Endothelial cell of umbilical vein (primary cell): ENCODE measurements at regions not wholly inside any gene's neighbourhood (a gene's known extent, or its start where the extent isn't known, plus 50 kb on each side); places are given as distances from the start of the nearest gene placed in this dataset.

ENCODE experiments used
- BruUV-seq: library from RNA; stranded (reverse); fragments of 400-500 nt; replicated peaks from 2 replicates; lab custom pipeline; 2021; lab: Mats Ljungman, UMichigan
- CTCF ChIA-PET: fragments of 300-600, 350-600 bp; sonication (Branson Sonifier 250); formaldehyde crosslinking; loops from one replicate; lab custom pipeline; 2021; ENCODE audit warnings: antibody characterized with exemption, inconsistent platforms; lab: Charles Lee
- POLR2A ChIA-PET: fragments of 300-600, 350-600 bp; sonication (Branson Sonifier 250); formaldehyde crosslinking; loops from one replicate; lab custom pipeline; 2021; ENCODE audit warnings: antibody characterized with exemption, inconsistent platforms; lab: Charles Lee
- DNase-seq: peaks from one replicate; pipeline ENCODE4 v3.0.0-alpha.2; 2011; ENCODE audit warnings: low read depth, low spot score
- FAIRE-seq: peaks from 2 replicates; lab custom pipeline; 2011; peaks lifted over from hg19 to GRCh38; lab: Jason Lieb, UNC
- H2AFZ ChIP-seq: 2 replicates; pipeline ENCODE4 v1.6.0; 2012; ENCODE audit warnings: low read depth, low read length, control low read depth, inconsistent platforms
- H3K27ac ChIP-seq: 2 replicates; pipeline ENCODE4 v1.5.1; 2011; ENCODE audit warnings: low read depth, mild to moderate bottlenecking, control low read depth, low read length, moderate library complexity; ENCODE audit not compliant: insufficient read depth
- H3K27me3 ChIP-seq, 2 experiments: 2 replicates each; pipeline versions ENCODE4 v1.6.0 to v1.6.1; 2011; ENCODE audit warnings: low read length in 2 of 2, mixed read lengths in 1 of 2; ENCODE audit not compliant: control insufficient read depth in 2 of 2, insufficient read depth in 2 of 2
- H3K36me3 ChIP-seq, 2 experiments: 2 replicates in 1 of 2; 3 replicates in 1 of 2; pipeline ENCODE4 v1.5.1; 2011; ENCODE audit warnings: low read length in 2 of 2, mild to moderate bottlenecking in 1 of 2, moderate library complexity in 1 of 2; ENCODE audit not compliant: control insufficient read depth in 2 of 2, insufficient read depth in 2 of 2; ENCODE audit errors: extremely low read depth in 1 of 2
- H3K4me1 ChIP-seq: 3 replicates; pipeline ENCODE4 v1.5.1; 2011; ENCODE audit warnings: mild to moderate bottlenecking, low read length; ENCODE audit not compliant: control insufficient read depth, insufficient read depth; ENCODE audit errors: extremely low read depth
- H3K4me2 ChIP-seq: 2 replicates; pipeline ENCODE4 v1.6.1; 2011; ENCODE audit warnings: low read length, control low read depth, mixed read lengths; ENCODE audit not compliant: insufficient read depth
- H3K4me3 ChIP-seq, 3 experiments: fragments of 200-600 bp in 1 of 3; sonication (generic), shearing (Covaris generic) in 1 of 3; replicated peaks in 1 of 3; 2 replicates each; pipeline ENCODE4 v1.5.1; 2011 to 2016; ENCODE audit warnings: control low read depth in 3 of 3, low read length in 3 of 3, mild to moderate bottlenecking in 2 of 3, inconsistent platforms in 1 of 3, low read depth in 1 of 3, moderate library complexity in 1 of 3; ENCODE audit not compliant: insufficient read depth in 1 of 3
- H3K79me2 ChIP-seq: 2 replicates; pipeline ENCODE4 v1.6.0; 2012; ENCODE audit warnings: low read length, inconsistent platforms; ENCODE audit not compliant: control insufficient read depth, insufficient read depth
- H3K9ac ChIP-seq: replicated peaks from 2 replicates; pipeline ENCODE3; 2011; ENCODE audit warnings: low read length, control low read depth; ENCODE audit not compliant: insufficient read depth; ENCODE audit errors: extremely low read depth
- H3K9me1 ChIP-seq: replicated peaks from 3 replicates; pipeline ENCODE4 v1.6.0; 2011; ENCODE audit warnings: mild to moderate bottlenecking, low read length; ENCODE audit not compliant: control insufficient read depth, insufficient read depth; ENCODE audit errors: extremely low read depth
- H3K9me3 ChIP-seq: replicated peaks from 2 replicates; pipeline ENCODE4 v1.5.1; 2012; ENCODE audit warnings: low read length, inconsistent platforms; ENCODE audit not compliant: control insufficient read depth, insufficient read depth
- H4K20me1 ChIP-seq: replicated peaks from 2 replicates; pipeline ENCODE3; 2011; ENCODE audit warnings: mild to moderate bottlenecking, low read length; ENCODE audit not compliant: control insufficient read depth, insufficient read depth; ENCODE audit errors: extremely low read depth
- CTCF ChIP-seq, 2 donors: IDR thresholded peaks; 1 replicate in 1 of 2; 2 replicates in 1 of 2; pipeline ENCODE4 v1.5.1; 2011; ENCODE audit warnings: low read length in 2 of 2, mild to moderate bottlenecking in 2 of 2, moderate library complexity in 2 of 2, control low read depth in 1 of 2, inconsistent platforms in 1 of 2, low read depth in 1 of 2; ENCODE audit not compliant: insufficient read depth in 1 of 2; ENCODE audit errors: extremely low read depth in 1 of 2
- EZH2 ChIP-seq: IDR thresholded peaks from 2 replicates; pipeline ENCODE4 v1.6.1; 2012; ENCODE audit warnings: borderline replicate concordance, low read depth, mild to moderate bottlenecking, moderate library complexity, low read length, inconsistent platforms; ENCODE audit not compliant: severe bottlenecking
- FOS ChIP-seq: IDR thresholded peaks from 2 replicates; pipeline ENCODE4 v1.6.1; 2011; ENCODE audit warnings: mild to moderate bottlenecking, low read length, moderate library complexity, borderline replicate concordance; ENCODE audit not compliant: insufficient read depth
- GATA2 ChIP-seq: IDR thresholded peaks from 2 replicates; pipeline ENCODE4 v1.7.0; 2011; ENCODE audit warnings: low read depth, mild to moderate bottlenecking, moderate library complexity, mixed read lengths, low read length; ENCODE audit not compliant: insufficient read length, insufficient read depth
- JUN ChIP-seq: IDR thresholded peaks from 2 replicates; pipeline ENCODE4 v1.6.1; 2011; ENCODE audit warnings: borderline replicate concordance, low read depth; ENCODE audit not compliant: insufficient read length, insufficient read depth
- MAX ChIP-seq: IDR thresholded peaks from 2 replicates; pipeline ENCODE4 v1.6.1; 2011; ENCODE audit not compliant: insufficient read depth, insufficient read length
- MYC ChIP-seq: IDR thresholded peaks from one replicate; pipeline ENCODE4 v1.6.1; 2011; ENCODE audit warnings: mild to moderate bottlenecking, low read depth, low read length
- POLR2A ChIP-seq: IDR thresholded peaks from 2 replicates; pipeline ENCODE4 v1.6.1; 2012; ENCODE audit warnings: low read depth, mild to moderate bottlenecking, control low read depth, low read length
- POLR2AphosphoS5 ChIP-seq: IDR thresholded peaks from 2 replicates; pipeline ENCODE4 v1.6.1; 2012; ENCODE audit warnings: low read depth, mild to moderate bottlenecking, control low read depth, low read length, moderate library complexity; ENCODE audit not compliant: insufficient read depth
- dilution Hi-C: fragments of 300-500 bp; cut with MboI; formaldehyde crosslinking; loops from one replicate; pipeline ENCODE4 v1.15.0; 2019; ENCODE audit warnings: low sequenced_read_pairs; ENCODE audit not compliant: extremely low pct_ligation_motif_present
- intact Hi-C: fragments of 100-400 bp; cut with micrococcal nuclease; formaldehyde crosslinking; loops from one replicate; pipeline ENCODE4 v1.10.0; 2022

- Histone ChIP-seq H3K4me2 (no peak overlapping the region), H3K9ac (no peak overlapping the region), H3K36me3 (no peaks in the 10 kb centered on the region), H3K27ac (no peak overlapping the region), H3K4me1 (no peaks in the 10 kb centered on the region), H4K20me1 (no peaks in the 10 kb centered on the region), H3K79me2 (no peaks in the 10 kb centered on the region), H3K27me3 (no peaks in the 10 kb centered on the region), H3K9me1 (no peaks in the 10 kb centered on the region), H2AFZ (no peak overlapping the region), H3K9me3 (no peaks in the 10 kb centered on the region), H3K4me3 (no peak overlapping the region)
- CTCF ChIA-PET, result no interaction called here
- no peak for DNase-seq
- FAIRE-seq, result no peak
- no peak for TF ChIP-seq JUN
- TF ChIP-seq EZH2, result no peak
- no peak for TF ChIP-seq CTCF (IDR thresholded peaks at IDR 0.05; ENCODE audit: extremely low read depth in 1 of 2, insufficient read depth in 1 of 2, low read depth in 1 of 2, low read length in 2 of 2)
- TF ChIP-seq POLR2AphosphoS5, result no peak
- no peak for TF ChIP-seq FOS
- TF ChIP-seq GATA2, result no peak
- TF ChIP-seq MYC, result no peak
- no peak for TF ChIP-seq POLR2A
- TF ChIP-seq MAX, result no peak
- intact Hi-C loops (no loop called here), dilution Hi-C loops (no loop called here)
- POLR2A ChIA-PET, result no interaction called here
- no TSS peak for BruUV-seq
These were observed 426.7 kb downstream of the TBC1D4 start for GRCh38 chr13:75055296-75055695.
